ENCODE measurements at regions not wholly inside any gene's neighbourhood (a gene's known extent, or its start where the extent isn't known, plus 50 kb on each side); places are given as distances from the start of the nearest gene placed in this dataset.

DNA sequence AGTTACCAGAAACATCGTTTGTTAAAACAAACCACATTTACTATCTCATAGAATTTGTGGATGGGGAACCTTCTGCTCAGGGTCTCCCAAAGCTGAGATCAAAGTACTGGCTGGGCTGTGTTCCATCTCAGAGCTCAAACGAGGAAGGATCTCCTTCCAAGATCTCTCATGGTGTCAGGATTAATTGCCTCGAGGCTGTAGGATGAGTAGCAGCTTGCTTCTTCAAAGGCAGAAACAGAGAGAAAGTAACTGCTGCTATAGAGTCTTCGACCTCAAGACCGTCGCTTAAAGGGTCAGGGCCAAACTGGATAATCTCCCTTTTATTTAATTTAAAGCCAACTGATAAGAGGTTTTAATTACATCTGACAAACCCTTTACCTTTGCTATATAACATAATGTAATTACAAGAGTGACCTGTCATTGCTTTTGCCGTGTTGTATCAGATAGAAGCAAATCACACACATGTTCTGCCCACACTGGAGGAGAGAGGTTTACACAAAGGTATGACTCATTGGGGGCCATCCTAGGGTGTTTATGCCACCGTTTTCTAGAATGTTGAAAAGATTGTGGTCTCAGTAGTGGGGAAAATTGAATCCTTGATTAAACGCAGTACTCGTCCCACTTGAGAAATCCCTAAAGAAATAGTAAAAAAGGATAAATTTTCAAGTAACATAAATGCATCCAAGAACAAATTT lies 868.8 kb upstream of the TMEM132C start:
- POLR2A ChIA-PET = no interaction called here
- no peaks in the 10 kb centered on the region for H3K79me2 ChIP-seq (ENCODE audit: control insufficient read depth, insufficient read depth, low read length)
- dilution Hi-C loops (cut with MboI; ENCODE audit: extremely low pct_ligation_motif_present, low sequenced_read_pairs) (no loop called here), intact Hi-C loops (cut with micrococcal nuclease) (no loop called here)
- no peak overlapping the region for H3K27ac ChIP-seq (ENCODE audit: insufficient read depth, low read depth, low read length)
- no peak overlapping the region for H3K4me2 ChIP-seq (ENCODE audit: insufficient read depth, low read length)
- no peaks in the 10 kb centered on the region for H3K4me1 ChIP-seq (ENCODE audit: control insufficient read depth, extremely low read depth, insufficient read depth, low read length)
- no peak for TF ChIP-seq POLR2AphosphoS5 (IDR thresholded peaks at IDR 0.05; ENCODE audit: insufficient read depth, low read depth, low read length)
- TF ChIP-seq, protein P1, sequence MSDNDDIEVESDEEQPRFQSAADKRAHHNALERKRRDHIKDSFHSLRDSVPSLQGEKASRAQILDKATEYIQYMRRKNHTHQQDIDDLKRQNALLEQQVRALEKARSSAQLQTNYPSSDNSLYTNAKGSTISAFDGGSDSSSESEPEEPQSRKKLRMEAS (IDR thresholded peaks at IDR 0.05; ENCODE audit: insufficient read depth, insufficient read length) = no peak
- no peak for TF ChIP-seq JUN (IDR thresholded peaks at IDR 0.05; ENCODE audit: borderline replicate concordance, insufficient read depth, insufficient read length, low read depth)
- no peak for TF ChIP-seq EZH2 (IDR thresholded peaks at IDR 0.05; ENCODE audit: borderline replicate concordance, low read depth, low read length, severe bottlenecking)
- no peak for TF ChIP-seq POLR2A (IDR thresholded peaks at IDR 0.05; ENCODE audit: low read depth, low read length)
- TF ChIP-seq FOS (IDR thresholded peaks at IDR 0.05; ENCODE audit: borderline replicate concordance, insufficient read depth, low read length) = no peak
- TF ChIP-seq, protein P2, sequence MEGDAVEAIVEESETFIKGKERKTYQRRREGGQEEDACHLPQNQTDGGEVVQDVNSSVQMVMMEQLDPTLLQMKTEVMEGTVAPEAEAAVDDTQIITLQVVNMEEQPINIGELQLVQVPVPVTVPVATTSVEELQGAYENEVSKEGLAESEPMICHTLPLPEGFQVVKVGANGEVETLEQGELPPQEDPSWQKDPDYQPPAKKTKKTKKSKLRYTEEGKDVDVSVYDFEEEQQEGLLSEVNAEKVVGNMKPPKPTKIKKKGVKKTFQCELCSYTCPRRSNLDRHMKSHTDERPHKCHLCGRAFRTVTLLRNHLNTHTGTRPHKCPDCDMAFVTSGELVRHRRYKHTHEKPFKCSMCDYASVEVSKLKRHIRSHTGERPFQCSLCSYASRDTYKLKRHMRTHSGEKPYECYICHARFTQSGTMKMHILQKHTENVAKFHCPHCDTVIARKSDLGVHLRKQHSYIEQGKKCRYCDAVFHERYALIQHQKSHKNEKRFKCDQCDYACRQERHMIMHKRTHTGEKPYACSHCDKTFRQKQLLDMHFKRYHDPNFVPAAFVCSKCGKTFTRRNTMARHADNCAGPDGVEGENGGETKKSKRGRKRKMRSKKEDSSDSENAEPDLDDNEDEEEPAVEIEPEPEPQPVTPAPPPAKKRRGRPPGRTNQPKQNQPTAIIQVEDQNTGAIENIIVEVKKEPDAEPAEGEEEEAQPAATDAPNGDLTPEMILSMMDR (IDR thresholded peaks at IDR 0.05; ENCODE audit: extremely low read depth in 1 of 2, insufficient read depth in 1 of 2, low read depth in 1 of 2, low read length in 2 of 2) = no peak
- no peak for TF ChIP-seq GATA2 (IDR thresholded peaks at IDR 0.05; ENCODE audit: insufficient read depth, insufficient read length, low read depth, low read length)
- TF ChIP-seq MYC (IDR thresholded peaks at IDR 0.05; ENCODE audit: low read depth, low read length) = no peak
- peaks cover 4% of the 10 kb centered on the region for H3K9me3 ChIP-seq (replicated peaks; ENCODE audit: control insufficient read depth, insufficient read depth, low read length)
- H3K36me3 ChIP-seq (ENCODE audit: control insufficient read depth in 2 of 2, extremely low read depth in 1 of 2, insufficient read depth in 2 of 2, low read length in 2 of 2) = no peaks in the 10 kb centered on the region
- H3K9ac ChIP-seq (replicated peaks; ENCODE audit: extremely low read depth, insufficient read depth, low read length) = no peak overlapping the region
- H2AFZ ChIP-seq (ENCODE audit: low read depth, low read length) = no peak overlapping the region
- no TSS peak for BruUV-seq (replicated peaks)
- no peak overlapping the region for H3K4me3 ChIP-seq (replicated peaks in 1 of 3; ENCODE audit: insufficient read depth in 1 of 3, low read depth in 1 of 3, low read length in 3 of 3)
- H3K27me3 ChIP-seq (ENCODE audit: control insufficient read depth in 2 of 2, insufficient read depth in 2 of 2, low read length in 2 of 2) = no peaks in the 10 kb centered on the region
- DNase-seq (ENCODE audit: low read depth, low spot score) (no peak), FAIRE-seq (no peak)
- no peaks in the 10 kb centered on the region for H4K20me1 ChIP-seq (replicated peaks; ENCODE audit: control insufficient read depth, extremely low read depth, insufficient read depth, low read length)
- H3K9me1 ChIP-seq (replicated peaks; ENCODE audit: control insufficient read depth, extremely low read depth, insufficient read depth, low read length) = no peaks in the 10 kb centered on the region
- CTCF ChIA-PET = no interaction called here

Data from endothelial cell of umbilical vein (primary cell).